ENCODE measurements at regions not wholly inside any gene's neighbourhood (a gene's known extent, or its start where the extent isn't known, plus 50 kb on each side); places are given as distances from the start of the nearest gene placed in this dataset.

GRCh38 chr1:242770366-242770765, 245.9 kb upstream of the PLD5 start:
- TF ChIP-seq CTCF (IDR thresholded peaks at IDR 0.05; ENCODE audit: extremely low read depth, missing control alignments), result no peak
- no peak for DNase-seq (ENCODE audit: low spot score)

- no peak for TF ChIP-seq CTCF (IDR thresholded peaks at IDR 0.05; ENCODE audit: extremely low read depth, missing control alignments)
- DNase-seq (ENCODE audit: low spot score), result no peak
These were observed 239.7 kb upstream of the PLD5 start for GRCh38 chr1:242764161-242764560.

- no peak for TF ChIP-seq CTCF (IDR thresholded peaks at IDR 0.05; ENCODE audit: extremely low read depth, missing control alignments)
- DNase-seq (ENCODE audit: low spot score), result no peak
These were observed 237.1 kb upstream of the PLD5 start for GRCh38 chr1:242761556-242761955.

GRCh38 chr1:242754926-242755325, 230.4 kb upstream of the PLD5 start:
- no peak for DNase-seq (ENCODE audit: low spot score)
- TF ChIP-seq CTCF (IDR thresholded peaks at IDR 0.05; ENCODE audit: extremely low read depth, missing control alignments), result no peak

GRCh38 chr1:242754125-242754524, 229.6 kb upstream of the PLD5 start:
- DNase-seq (ENCODE audit: low spot score), result no peak
- TF ChIP-seq CTCF (IDR thresholded peaks at IDR 0.05; ENCODE audit: extremely low read depth, missing control alignments), result no peak

GRCh38 chr1:242747233-242747632, 222.7 kb upstream of the PLD5 start:
- TF ChIP-seq CTCF (IDR thresholded peaks at IDR 0.05; ENCODE audit: extremely low read depth, missing control alignments), result no peak
- no peak for DNase-seq (ENCODE audit: low spot score)

- DNase-seq (ENCODE audit: low spot score), result no peak
- TF ChIP-seq CTCF (IDR thresholded peaks at IDR 0.05; ENCODE audit: extremely low read depth, missing control alignments), result no peak
These were observed 220.6 kb upstream of the PLD5 start for GRCh38 chr1:242745079-242745478.

All from GM20000 (cell line).